IgD-negative memory B cell (primary cell): ENCODE measurements at regions not wholly inside any gene's neighbourhood (a gene's known extent, or its start where the extent isn't known, plus 50 kb on each side); places are given as distances from the start of the nearest gene placed in this dataset.

Source experiments
- H3K27ac Mint-ChIP-seq, 3 donors: one replicate each; pipeline ENCODE4 v1.8.0; 2020 to 2022; ENCODE audit warnings: mild to moderate bottlenecking in 3 of 3, mixed read lengths in 3 of 3, moderate library complexity in 1 of 3
- H3K27me3 Mint-ChIP-seq: one replicate; pipeline ENCODE4 v1.8.0; 2021; ENCODE audit warnings: mixed read lengths
- H3K36me3 Mint-ChIP-seq: one replicate; pipeline ENCODE4 v1.8.0; 2020; ENCODE audit warnings: mild to moderate bottlenecking, mixed read lengths
- H3K4me1 Mint-ChIP-seq, 3 donors: one replicate each; pipeline ENCODE4 v1.8.0; 2020 to 2022; ENCODE audit warnings: mixed read lengths in 3 of 3, mild to moderate bottlenecking in 1 of 3
- H3K4me3 Mint-ChIP-seq, 4 donors: one replicate each; pipeline ENCODE4 v1.8.0; 2020 to 2022; ENCODE audit warnings: mild to moderate bottlenecking in 4 of 4, mixed read lengths in 4 of 4, moderate library complexity in 3 of 4
- H3K9me3 Mint-ChIP-seq, 3 donors: one replicate each; pipeline ENCODE4 v1.8.0; 2020 to 2021; ENCODE audit warnings: mixed read lengths in 3 of 3, mild to moderate bottlenecking in 1 of 3

- H3K4me3 Mint-ChIP-seq, result no peak overlapping the region
- H3K27me3 Mint-ChIP-seq, result no peaks in the 10 kb centered on the region
- H3K36me3 Mint-ChIP-seq, result peaks cover 2% of the 10 kb centered on the region
- peak overlapping the region in 1 of 3 donors; percentile 36 for H3K27ac Mint-ChIP-seq
- H3K4me1 Mint-ChIP-seq, result peaks cover 11 to 13% (median 13%) of the 10 kb centered on the region in 3 donors
- H3K9me3 Mint-ChIP-seq, result no peaks in the 10 kb centered on the region
Observed at GRCh38 chr2:42965196-42965595, 172.8 kb upstream of the HAAO start.

DNA sequence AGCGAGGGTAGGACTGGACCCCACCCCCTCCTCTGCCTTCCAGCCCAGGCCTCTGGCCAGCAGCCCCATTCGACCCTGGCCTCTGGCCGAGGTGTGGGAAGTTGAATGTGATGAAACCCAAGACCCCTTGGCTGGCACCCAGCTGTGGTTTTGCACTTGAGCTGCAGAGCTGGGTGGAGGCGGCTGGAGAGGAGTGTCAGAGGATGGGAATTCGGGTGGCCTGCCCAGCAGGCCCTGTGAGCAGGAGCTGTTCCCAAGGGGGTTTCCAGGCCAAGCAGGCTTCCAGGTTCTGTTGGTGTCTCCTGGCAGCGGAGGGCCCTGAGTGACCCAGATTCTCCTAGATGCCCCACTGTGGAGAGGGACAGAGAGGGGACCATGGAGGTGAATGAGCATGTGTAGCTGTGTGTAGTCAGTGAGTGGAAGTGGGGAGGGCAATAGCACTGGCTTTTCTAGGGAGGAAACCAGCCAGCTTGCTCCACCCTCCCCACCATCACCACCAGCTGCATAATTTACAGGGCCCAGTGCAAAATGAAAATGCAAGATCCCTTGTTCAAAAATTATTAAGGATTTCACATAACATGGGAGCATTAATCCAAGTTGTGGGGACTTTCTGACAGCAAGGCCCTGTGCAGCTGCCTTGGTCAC is 172.2 kb upstream of the HAAO start:
- Mint-ChIP-seq H3K4me1 (peaks cover 11 to 18% (median 13%) of the 10 kb centered on the region in 3 donors), H3K9me3 (no peaks in the 10 kb centered on the region), H3K4me3 (no peak overlapping the region), H3K27me3 (no peaks in the 10 kb centered on the region), H3K27ac (no peak overlapping the region), H3K36me3 (no peaks in the 10 kb centered on the region)

- no peaks in the 10 kb centered on the region for H3K9me3 Mint-ChIP-seq
- H3K36me3 Mint-ChIP-seq, result no peaks in the 10 kb centered on the region
- H3K4me3 Mint-ChIP-seq, result peak overlapping the region in 1 of 4 donors; percentile 28
- no peak overlapping the region for H3K27ac Mint-ChIP-seq
- H3K27me3 Mint-ChIP-seq, result peaks cover 3% of the 10 kb centered on the region
- peaks cover 11 to 18% (median 13%) of the 10 kb centered on the region in 3 donors for H3K4me1 Mint-ChIP-seq
Observed at GRCh38 chr2:42963452-42964068, 171.2 kb upstream of the HAAO start.

GRCh38 chr2:42962508-42962953 is 170.1 kb upstream of the HAAO start:
- Mint-ChIP-seq H3K36me3 (no peaks in the 10 kb centered on the region), H3K9me3 (no peaks in the 10 kb centered on the region), H3K4me3 (peak overlapping the region in 2 of 4 donors; percentile 24 to 67), H3K27me3 (peaks cover 3% of the 10 kb centered on the region), H3K27ac (no peak overlapping the region), H3K4me1 (peaks cover 11 to 18% (median 16%) of the 10 kb centered on the region in 3 donors)

GRCh38 chr2:42961961-42962360 is 169.6 kb upstream of the HAAO start:
- H3K9me3 Mint-ChIP-seq, result no peaks in the 10 kb centered on the region
- H3K4me1 Mint-ChIP-seq, result peaks cover 11 to 18% (median 16%) of the 10 kb centered on the region in 3 donors
- no peaks in the 10 kb centered on the region for H3K36me3 Mint-ChIP-seq
- no peak overlapping the region for H3K27ac Mint-ChIP-seq
- H3K4me3 Mint-ChIP-seq, result peak overlapping the region in 1 of 4 donors; percentile 63
- H3K27me3 Mint-ChIP-seq, result peaks cover 3% of the 10 kb centered on the region

GRCh38 chr2:42961385-42961811 is 169.0 kb upstream of the HAAO start:
- no peaks in the 10 kb centered on the region for H3K9me3 Mint-ChIP-seq
- H3K4me1 Mint-ChIP-seq, result peaks cover 12 to 18% (median 18%) of the 10 kb centered on the region in 3 donors
- peaks cover 1% of the 10 kb centered on the region for H3K36me3 Mint-ChIP-seq
- peak overlapping the region in 3 of 4 donors; percentile 30 to 72 (median 71) for H3K4me3 Mint-ChIP-seq
- peak overlapping the region in 1 of 3 donors; percentile 20 for H3K27ac Mint-ChIP-seq
- peaks cover 3% of the 10 kb centered on the region for H3K27me3 Mint-ChIP-seq

- Mint-ChIP-seq H3K27me3 (peaks cover 3% of the 10 kb centered on the region), H3K4me3 (no peak overlapping the region), H3K4me1 (peaks cover 15 to 20% (median 20%) of the 10 kb centered on the region in 3 donors), H3K27ac (peak overlapping the region in 1 of 3 donors; percentile 20), H3K36me3 (peaks cover 3% of the 10 kb centered on the region), H3K9me3 (no peaks in the 10 kb centered on the region)
Observed at GRCh38 chr2:42960842-42961180, 168.4 kb upstream of the HAAO start.

GRCh38 chr2:42960002-42960841 is 167.8 kb upstream of the HAAO start:
- Mint-ChIP-seq H3K27ac (peak overlapping the region in 1 of 3 donors; percentile 39), H3K9me3 (no peaks in the 10 kb centered on the region), H3K36me3 (peaks cover 3% of the 10 kb centered on the region)

GRCh38 chr2:42959234-42960001 is 167.0 kb upstream of the HAAO start:
- H3K9me3 Mint-ChIP-seq, result no peaks in the 10 kb centered on the region
- H3K4me3 Mint-ChIP-seq, result no peak overlapping the region
- peaks cover 3% of the 10 kb centered on the region for H3K27me3 Mint-ChIP-seq
- peaks cover 16 to 23% (median 20%) of the 10 kb centered on the region in 3 donors for H3K4me1 Mint-ChIP-seq
- H3K27ac Mint-ChIP-seq, result peak overlapping the region in 1 of 3 donors; percentile 39
- peaks cover 3% of the 10 kb centered on the region for H3K36me3 Mint-ChIP-seq

More at GRCh38 chr2:42960002-42960841, 167.8 kb upstream of the HAAO start:
- Mint-ChIP-seq H3K4me1 (peaks cover 16 to 23% (median 20%) of the 10 kb centered on the region in 3 donors), H3K27me3 (peaks cover 3% of the 10 kb centered on the region), H3K4me3 (no peak overlapping the region)

DNA sequence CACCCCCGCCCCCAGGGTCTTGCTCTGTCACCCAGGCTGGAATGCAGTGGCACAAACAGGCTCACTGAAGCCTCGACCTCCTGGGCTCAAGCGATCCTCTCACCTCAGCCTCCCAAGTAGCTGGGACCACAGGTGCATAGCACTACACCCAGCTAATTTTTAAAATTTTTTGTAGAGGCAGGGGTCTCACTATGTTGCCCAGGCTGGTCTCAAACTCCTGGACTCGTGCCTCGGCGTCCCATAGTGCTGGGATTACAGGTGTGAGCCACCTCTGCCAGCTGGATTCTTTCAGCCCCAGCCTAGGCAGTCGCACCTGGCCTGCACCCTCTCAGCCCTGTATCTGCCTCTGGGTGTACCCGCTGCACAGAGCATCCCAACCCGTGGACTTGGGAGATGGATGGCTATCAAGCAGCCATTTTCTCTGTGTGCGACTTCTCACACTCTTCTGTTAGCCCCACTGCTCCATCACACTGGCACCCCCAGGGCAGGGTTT is 166.4 kb upstream of the HAAO start:
- Mint-ChIP-seq H3K9me3 (no peaks in the 10 kb centered on the region), H3K4me1 (peaks cover 16 to 23% (median 20%) of the 10 kb centered on the region in 3 donors), H3K4me3 (peak overlapping the region in 1 of 4 donors; percentile 63), H3K27ac (no peak overlapping the region), H3K27me3 (peaks cover 3% of the 10 kb centered on the region), H3K36me3 (peaks cover 3% of the 10 kb centered on the region)

DNA sequence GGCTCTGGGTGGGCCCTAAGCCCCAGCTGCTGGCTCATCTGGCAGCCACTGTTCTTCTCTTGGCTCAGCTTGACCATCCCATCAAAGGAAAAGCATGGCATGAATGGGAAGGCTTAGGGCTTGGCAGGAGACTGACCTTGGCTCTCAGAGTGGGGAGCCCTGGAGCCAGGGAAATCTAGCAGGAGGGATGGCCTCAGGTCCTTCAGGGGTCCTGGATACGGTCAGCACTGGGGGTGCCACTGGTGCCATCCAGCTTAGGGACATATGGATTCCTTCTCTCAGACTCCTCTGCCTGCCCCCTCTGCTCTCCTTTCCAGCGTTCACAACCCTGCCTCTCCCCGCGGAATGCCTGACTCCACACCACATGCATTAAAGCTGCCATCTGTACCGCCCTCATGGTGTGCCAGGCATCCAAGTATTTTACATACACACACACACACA is 165.5 kb upstream of the HAAO start:
- Mint-ChIP-seq H3K27me3 (peaks cover 3% of the 10 kb centered on the region), H3K4me1 (peaks cover 14 to 21% (median 17%) of the 10 kb centered on the region in 3 donors), H3K4me3 (no peak overlapping the region), H3K9me3 (no peaks in the 10 kb centered on the region), H3K27ac (no peak overlapping the region), H3K36me3 (peaks cover 3% of the 10 kb centered on the region)

- Mint-ChIP-seq H3K9me3 (peaks cover 0 to 2% (median 0%) of the 10 kb centered on the region in 3 donors), H3K27ac (no peak overlapping the region), H3K27me3 (peaks cover 3% of the 10 kb centered on the region), H3K4me1 (peaks cover 12 to 21% (median 19%) of the 10 kb centered on the region in 3 donors), H3K36me3 (peaks cover 3% of the 10 kb centered on the region), H3K4me3 (no peak overlapping the region)
Observed at GRCh38 chr2:42957109-42957860, 164.9 kb upstream of the HAAO start.

DNA sequence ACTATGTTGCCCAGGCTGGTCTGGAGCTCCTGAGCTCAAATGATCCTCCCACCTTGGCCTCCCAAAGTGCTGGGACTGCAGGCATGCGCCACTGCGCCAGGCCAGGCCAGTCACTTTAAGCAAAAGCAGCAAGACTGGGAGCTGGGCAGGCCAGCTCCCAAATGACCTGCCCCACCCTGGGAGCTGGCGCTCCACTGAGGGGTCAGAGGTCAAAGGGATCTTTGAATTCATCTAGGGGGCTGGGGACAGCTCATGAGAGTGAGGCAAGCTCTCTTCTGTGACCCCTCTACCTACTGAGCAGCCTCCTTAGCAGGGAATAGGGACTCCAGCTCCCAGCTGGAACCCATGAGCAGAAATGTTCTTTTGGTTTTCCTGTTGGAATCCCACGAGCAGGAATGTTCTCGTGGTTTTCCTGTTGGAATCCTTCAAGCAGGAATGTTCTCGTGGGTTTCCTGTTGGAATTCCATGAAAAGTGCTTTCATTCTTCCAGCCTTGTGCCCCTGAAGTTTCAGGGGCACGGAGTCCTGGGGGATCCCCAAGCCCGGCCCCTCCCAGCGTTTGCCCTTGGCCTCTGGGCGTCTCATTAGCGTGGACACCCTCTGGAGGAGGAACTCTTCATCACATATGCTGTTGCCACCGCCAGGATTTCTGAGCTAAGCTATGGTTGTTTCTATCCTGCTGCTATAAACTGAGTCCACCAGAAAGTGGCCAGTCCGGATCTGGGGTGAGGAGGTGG is 162.0 kb upstream of the HAAO start:
- Mint-ChIP-seq H3K4me3 (peak overlapping the region in 1 of 4 donors; percentile 31), H3K36me3 (peaks cover 3% of the 10 kb centered on the region), H3K9me3 (peaks cover 2 to 3% (median 2%) of the 10 kb centered on the region in 3 donors), H3K27me3 (peaks cover 3% of the 10 kb centered on the region), H3K27ac (no peak overlapping the region), H3K4me1 (peaks cover 21 to 29% (median 23%) of the 10 kb centered on the region in 3 donors)
